H1 (cell line): ENCODE measurements at regions not wholly inside any gene's neighbourhood (a gene's known extent, or its start where the extent isn't known, plus 50 kb on each side); places are given as distances from the start of the nearest gene placed in this dataset.

Experiments
- CTCF ChIP-seq, 3 experiments: IDR thresholded peaks; 1 replicate in 2 of 3; 2 replicates in 1 of 3; pipeline versions ENCODE4 v1.5.1 to v1.6.1; 2011; ENCODE audit warnings: low read length in 3 of 3, mild to moderate bottlenecking in 3 of 3, inconsistent platforms in 2 of 3, low read depth in 1 of 3, moderate library complexity in 1 of 3; ENCODE audit not compliant: insufficient read depth in 1 of 3; ENCODE audit errors: control extremely low read depth in 1 of 3
- MAFK ChIP-seq: IDR thresholded peaks from 2 replicates; pipeline ENCODE4 v1.6.1; 2012; ENCODE audit warnings: low read depth, mild to moderate bottlenecking, improper control_type of control experiment, low read length
- SIRT6 ChIP-seq: IDR thresholded peaks from one replicate; pipeline ENCODE4 v1.7.1; 2012; ENCODE audit warnings: low read length, inconsistent platforms
- TCF12 ChIP-seq: IDR thresholded peaks from 2 replicates; pipeline ENCODE4 v1.6.1; 2011; ENCODE audit warnings: low read depth, mild to moderate bottlenecking, low read length
- YY1 ChIP-seq: IDR thresholded peaks from 2 replicates; pipeline ENCODE4 v1.6.1; 2011; ENCODE audit warnings: low read depth, mild to moderate bottlenecking, low read length

GRCh38 chr6:4282926-4283325 is 147.6 kb upstream of the ECI2 start:
- no peak for TF ChIP-seq CTCF (IDR thresholded peaks at IDR 0.05; ENCODE audit: control extremely low read depth in 1 of 3, insufficient read depth in 1 of 3, low read depth in 1 of 3, low read length in 3 of 3)
- no peak for TF ChIP-seq SIRT6
- TF ChIP-seq YY1, result no peak
- no peak for TF ChIP-seq TCF12
- no peak for TF ChIP-seq MAFK
